Osteoblast (primary cell): ENCODE measurements at regions not wholly inside any gene's neighbourhood (a gene's known extent, or its start where the extent isn't known, plus 50 kb on each side); places are given as distances from the start of the nearest gene placed in this dataset.
"Not testable (repeated sequence)": the region's sequence is repeated elsewhere in the genome, so short reads cannot be mapped to it uniquely, and the experiment has no call there.

Source experiments
- DNase-seq: peaks from one replicate; pipeline ENCODE4 v3.0.0; 2011; ENCODE audit warnings: low spot score, mixed read lengths; ENCODE audit not compliant: insufficient read length; ENCODE audit errors: missing footprints
- H2AFZ ChIP-seq: 2 replicates; pipeline ENCODE4 v1.6.0; 2011; ENCODE audit warnings: mild to moderate bottlenecking, low read length
- H3K27ac ChIP-seq: 2 replicates; pipeline ENCODE4 v1.5.1; 2011; ENCODE audit warnings: mild to moderate bottlenecking, low read depth, low read length, moderate library complexity
- H3K27me3 ChIP-seq: 2 replicates; pipeline ENCODE4 v1.6.0; 2012; ENCODE audit warnings: mild to moderate bottlenecking, control low read depth, inconsistent platforms, low read length, moderate library complexity; ENCODE audit not compliant: insufficient read depth
- H3K36me3 ChIP-seq: 2 replicates; pipeline ENCODE4 v1.5.1; 2011; ENCODE audit warnings: mild to moderate bottlenecking, low read length, control low read depth, moderate library complexity; ENCODE audit not compliant: insufficient read depth
- H3K4me1 ChIP-seq: 2 replicates; pipeline ENCODE4 v1.5.1; 2011; ENCODE audit warnings: mild to moderate bottlenecking, low read length, control low read depth, moderate library complexity; ENCODE audit not compliant: insufficient read depth
- H3K4me2 ChIP-seq: 2 replicates; pipeline ENCODE4 v1.6.0; 2011; ENCODE audit warnings: mild to moderate bottlenecking, low read length; ENCODE audit not compliant: insufficient read depth
- H3K4me3 ChIP-seq: fragments of 200-600 bp; sonication (generic); 3 replicates; pipeline ENCODE4 v1.5.1; 2012; ENCODE audit warnings: mild to moderate bottlenecking, low read length, inconsistent platforms; ENCODE audit not compliant: insufficient read depth
- H3K79me2 ChIP-seq: 2 replicates; pipeline ENCODE4 v1.6.0; 2012; ENCODE audit warnings: mild to moderate bottlenecking, low read length, control low read depth, inconsistent platforms; ENCODE audit not compliant: insufficient read depth
- H3K9me3 ChIP-seq: 2 replicates; pipeline ENCODE4 v1.5.1; 2011; ENCODE audit warnings: low read depth, low read length, control low read depth
- H4K20me1 ChIP-seq: 2 replicates; pipeline ENCODE4 v1.6.0; 2012; ENCODE audit warnings: mild to moderate bottlenecking, low read length, control low read depth; ENCODE audit not compliant: insufficient read depth
- TF ChIP-seq, protein P1 (sequence below): IDR thresholded peaks from 2 replicates; pipeline ENCODE4 v1.5.1; 2011; ENCODE audit warnings: mild to moderate bottlenecking, low read depth, low read length, moderate library complexity; ENCODE audit errors: extremely low read depth

DNA sequence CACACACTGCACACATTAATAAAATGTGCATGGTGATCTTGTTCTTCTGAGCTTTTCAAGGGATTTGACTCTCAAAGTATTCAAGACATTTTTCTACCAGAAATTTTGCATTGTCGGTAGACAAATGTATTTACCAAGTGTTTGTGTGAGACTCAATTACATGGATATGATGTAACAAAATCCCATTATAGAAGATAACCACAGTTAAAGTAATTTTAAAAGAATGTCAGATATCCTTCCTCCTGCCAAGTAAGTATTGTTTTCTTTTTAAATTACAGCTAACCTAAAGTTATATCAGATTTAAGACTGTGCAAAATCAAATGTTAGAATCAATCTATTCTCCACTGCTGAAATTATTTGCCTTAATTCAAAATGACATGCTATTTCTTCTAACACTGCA is 1344.5 kb upstream of the CHAC2 start:
- no peaks in the 10 kb centered on the region for H3K9me3 ChIP-seq
- TF ChIP-seq, protein P1, sequence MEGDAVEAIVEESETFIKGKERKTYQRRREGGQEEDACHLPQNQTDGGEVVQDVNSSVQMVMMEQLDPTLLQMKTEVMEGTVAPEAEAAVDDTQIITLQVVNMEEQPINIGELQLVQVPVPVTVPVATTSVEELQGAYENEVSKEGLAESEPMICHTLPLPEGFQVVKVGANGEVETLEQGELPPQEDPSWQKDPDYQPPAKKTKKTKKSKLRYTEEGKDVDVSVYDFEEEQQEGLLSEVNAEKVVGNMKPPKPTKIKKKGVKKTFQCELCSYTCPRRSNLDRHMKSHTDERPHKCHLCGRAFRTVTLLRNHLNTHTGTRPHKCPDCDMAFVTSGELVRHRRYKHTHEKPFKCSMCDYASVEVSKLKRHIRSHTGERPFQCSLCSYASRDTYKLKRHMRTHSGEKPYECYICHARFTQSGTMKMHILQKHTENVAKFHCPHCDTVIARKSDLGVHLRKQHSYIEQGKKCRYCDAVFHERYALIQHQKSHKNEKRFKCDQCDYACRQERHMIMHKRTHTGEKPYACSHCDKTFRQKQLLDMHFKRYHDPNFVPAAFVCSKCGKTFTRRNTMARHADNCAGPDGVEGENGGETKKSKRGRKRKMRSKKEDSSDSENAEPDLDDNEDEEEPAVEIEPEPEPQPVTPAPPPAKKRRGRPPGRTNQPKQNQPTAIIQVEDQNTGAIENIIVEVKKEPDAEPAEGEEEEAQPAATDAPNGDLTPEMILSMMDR, result no peak
- H3K36me3 ChIP-seq, result no peaks in the 10 kb centered on the region
- no peak overlapping the region for H3K4me3 ChIP-seq
- no peaks in the 10 kb centered on the region for H3K4me1 ChIP-seq
- H3K79me2 ChIP-seq, result no peaks in the 10 kb centered on the region
- H4K20me1 ChIP-seq, result no peaks in the 10 kb centered on the region
- no peak overlapping the region for H2AFZ ChIP-seq
- H3K27me3 ChIP-seq, result no peaks in the 10 kb centered on the region
- no peak overlapping the region for H3K27ac ChIP-seq
- no peak overlapping the region for H3K4me2 ChIP-seq
- no peak for DNase-seq

DNA sequence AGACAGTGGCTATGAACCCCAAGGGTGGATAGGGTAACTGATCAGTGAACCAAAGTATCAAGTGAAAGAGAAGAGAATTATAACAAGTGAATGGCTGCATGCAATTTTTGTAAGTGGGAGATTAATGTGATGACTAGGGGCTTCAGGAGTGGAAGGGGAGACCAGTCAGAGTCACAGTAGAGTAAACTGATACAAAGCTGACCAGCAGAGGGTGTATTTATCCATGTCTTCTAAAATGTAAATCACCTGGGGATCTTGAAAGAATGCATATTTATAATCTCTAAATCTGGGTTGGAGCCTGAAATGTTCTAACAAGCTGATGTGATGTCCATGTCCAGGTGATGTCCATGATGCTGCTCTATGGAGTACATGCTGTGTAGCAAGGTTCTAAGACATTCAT is 1351.3 kb upstream of the CHAC2 start:
- H3K27ac ChIP-seq, result no peak overlapping the region
- H3K4me1 ChIP-seq, result no peaks in the 10 kb centered on the region
- H3K9me3 ChIP-seq, result no peaks in the 10 kb centered on the region
- no peak overlapping the region for H3K4me2 ChIP-seq
- H3K4me3 ChIP-seq, result no peak overlapping the region
- H3K36me3 ChIP-seq, result no peaks in the 10 kb centered on the region
- TF ChIP-seq, protein P1, result peak; percentile 22
- no peaks in the 10 kb centered on the region for H3K27me3 ChIP-seq
- no peak overlapping the region for H2AFZ ChIP-seq
- H3K79me2 ChIP-seq, result no peaks in the 10 kb centered on the region
- no peaks in the 10 kb centered on the region for H4K20me1 ChIP-seq
- no peak for DNase-seq

DNA sequence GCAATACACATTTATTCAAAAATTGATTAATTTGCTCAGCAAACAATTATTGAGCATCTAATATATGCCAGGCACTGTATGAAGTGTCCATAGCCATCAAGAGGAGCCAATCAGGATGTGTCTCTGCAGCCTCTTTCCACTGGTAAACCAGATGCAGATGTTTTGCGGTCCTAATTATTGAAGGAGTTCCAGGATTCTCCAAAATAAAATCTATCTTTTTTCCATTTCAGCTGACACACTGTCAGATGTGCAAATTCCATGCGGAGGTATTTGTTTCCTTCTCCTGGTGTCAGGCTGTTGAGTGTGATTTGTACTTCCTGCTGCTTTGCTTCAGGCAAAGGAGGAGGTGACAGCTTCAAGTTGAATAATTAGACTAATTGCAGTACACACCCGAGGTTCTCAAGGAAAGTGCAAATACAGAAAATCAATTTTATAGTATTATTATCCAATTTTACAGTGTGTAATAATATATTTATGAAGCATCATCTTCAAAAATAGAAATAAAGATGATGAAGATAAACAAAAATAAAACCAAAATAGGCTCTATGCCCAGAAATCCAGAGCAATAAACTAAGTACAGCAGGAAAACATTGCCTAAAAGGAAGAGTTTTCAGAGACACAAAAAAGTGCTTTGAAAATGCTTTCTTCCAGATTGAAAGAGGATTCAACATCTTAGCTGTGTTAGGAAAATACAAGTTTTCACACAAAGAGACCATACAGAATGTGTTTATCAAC is 1352.9 kb upstream of the CHAC2 start:
- no peak for DNase-seq
- TF ChIP-seq, protein P1, result no peak
- no peaks in the 10 kb centered on the region for H4K20me1 ChIP-seq
- no peak overlapping the region for H2AFZ ChIP-seq
- H3K9me3 ChIP-seq, result no peaks in the 10 kb centered on the region
- no peaks in the 10 kb centered on the region for H3K27me3 ChIP-seq
- H3K36me3 ChIP-seq, result no peaks in the 10 kb centered on the region
- no peak overlapping the region for H3K27ac ChIP-seq
- H3K4me1 ChIP-seq, result no peaks in the 10 kb centered on the region
- no peak overlapping the region for H3K4me2 ChIP-seq
- no peaks in the 10 kb centered on the region for H3K79me2 ChIP-seq
- no peak overlapping the region for H3K4me3 ChIP-seq

DNA sequence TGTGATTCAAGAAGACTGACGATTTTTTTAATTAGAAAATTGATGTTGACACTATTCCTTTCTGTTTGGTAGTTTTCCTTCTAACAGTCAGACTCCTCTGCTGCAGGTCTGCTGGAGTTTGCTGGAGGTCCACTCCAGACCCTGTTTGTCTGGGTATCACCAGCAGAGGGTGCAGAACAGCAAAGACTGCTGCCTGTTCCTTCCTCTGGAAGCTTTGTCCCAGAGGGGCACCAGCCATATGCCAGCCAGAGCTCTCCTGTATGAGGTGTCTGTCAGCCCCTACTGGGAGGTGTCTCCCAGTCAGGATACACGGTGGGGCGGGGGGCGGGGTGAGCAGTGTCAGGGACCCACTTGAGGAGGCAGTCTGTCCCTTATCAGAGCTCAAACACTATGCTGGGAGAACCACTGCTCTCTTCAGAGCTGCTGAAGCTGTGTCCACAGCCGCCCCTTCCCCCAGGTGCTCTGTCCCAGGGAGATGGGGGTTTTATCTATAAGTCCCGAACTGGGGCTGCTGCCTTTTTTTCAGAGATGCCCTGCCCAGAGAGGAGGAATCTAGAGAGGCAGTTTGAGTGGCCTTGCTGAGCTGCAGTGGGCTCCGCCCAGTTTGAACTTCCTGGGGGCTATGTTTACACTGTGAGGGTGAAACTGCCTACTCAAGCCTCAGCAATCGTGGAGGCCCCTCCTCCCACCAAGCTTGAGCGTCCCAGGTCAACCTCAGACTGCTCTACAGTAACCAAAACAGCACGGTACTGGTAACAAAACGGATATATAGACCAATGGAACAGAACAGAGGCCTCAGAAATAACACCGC is 1358.1 kb upstream of the CHAC2 start:
- H3K27ac ChIP-seq, H3K4me2 ChIP-seq, H2AFZ ChIP-seq, H4K20me1 ChIP-seq, H3K79me2 ChIP-seq, H3K36me3 ChIP-seq, H3K4me1 ChIP-seq, H3K9me3 ChIP-seq, H3K27me3 ChIP-seq, DNase-seq, H3K4me3 ChIP-seq: not testable (repeated sequence)
